OCI-LY3 (cell line): ENCODE measurements at regions not wholly inside any gene's neighbourhood (a gene's known extent, or its start where the extent isn't known, plus 50 kb on each side); places are given as distances from the start of the nearest gene placed in this dataset.
"Not testable (repeated sequence)": the region's sequence is repeated elsewhere in the genome, so short reads cannot be mapped to it uniquely, and the experiment has no call there.

ENCODE experiments used
- H2AFZ ChIP-seq: fragments of 200-600, 300-600 bp; shearing (Covaris generic); 2 replicates; pipeline ENCODE4 v1.6.0; 2014; ENCODE audit warnings: antibody characterized with exemption, low read depth, low read length
- H3K27ac ChIP-seq: fragments of 200-600, 300-600 bp; sonication (generic); 2 replicates; pipeline ENCODE4 v1.5.1; 2014; ENCODE audit warnings: mild to moderate bottlenecking, low read length, moderate library complexity, mixed read lengths
- H3K27me3 ChIP-seq: fragments of 200-600, 300-600 bp; sonication (generic); 2 replicates; pipeline ENCODE4 v1.6.1; 2014; ENCODE audit warnings: low read depth, low read length, mixed read lengths
- H3K36me3 ChIP-seq: fragments of 200-600, 300-600 bp; sonication (generic); replicated peaks from 2 replicates; pipeline ENCODE3; 2014; ENCODE audit warnings: low read depth, low read length, mixed read lengths
- H3K4me1 ChIP-seq: fragments of 300-600, 200-600 bp; sonication (generic); 2 replicates; pipeline ENCODE4 v1.6.1; 2014; ENCODE audit warnings: low read length, mixed read lengths
- H3K4me2 ChIP-seq: fragments of 200-600, 300-600 bp; sonication (generic); 2 replicates; pipeline ENCODE4 v1.6.1; 2014; ENCODE audit warnings: low read length, mixed read lengths
- H3K4me3 ChIP-seq: fragments of 300-600, 200-600 bp; sonication (generic); 2 replicates; pipeline ENCODE4 v1.5.1; 2014; ENCODE audit warnings: antibody characterized with exemption, mild to moderate bottlenecking, low read length, moderate library complexity
- H3K79me2 ChIP-seq: fragments of 300-600, 200-600 bp; shearing (Covaris generic); 2 replicates; pipeline ENCODE4 v1.6.1; 2014; ENCODE audit warnings: mild to moderate bottlenecking, low read length, mixed read lengths
- H3K9ac ChIP-seq: fragments of 300-600, 200-600 bp; shearing (Covaris generic); 2 replicates; pipeline ENCODE4 v1.6.0; 2014; ENCODE audit warnings: mild to moderate bottlenecking, low read length, moderate library complexity
- H3K9me3 ChIP-seq: fragments of 200-600, 300-600 bp; shearing (Covaris generic); 2 replicates; pipeline ENCODE4 v1.6.1; 2014; ENCODE audit warnings: low read length, mixed read lengths; ENCODE audit not compliant: insufficient read depth
- H4K20me1 ChIP-seq: fragments of 200-600, 300-600 bp; sonication (generic); 2 replicates; pipeline ENCODE4 v1.6.1; 2016; ENCODE audit warnings: low read length, mixed read lengths; ENCODE audit not compliant: insufficient read depth
- CTCF ChIP-seq: fragments of 200-600, 300-600 bp; sonication (generic); IDR thresholded peaks from 2 replicates; pipeline ENCODE4 v1.5.1; 2014; ENCODE audit warnings: antibody characterized with exemption, low read length, low read depth
- EZH2phosphoT487 ChIP-seq: fragments of 200-600 bp; shearing (Covaris generic); IDR thresholded peaks from 2 replicates; pipeline ENCODE4 v1.6.1; 2018; ENCODE audit warnings: antibody characterized with exemption, mixed run types, low read depth

DNA sequence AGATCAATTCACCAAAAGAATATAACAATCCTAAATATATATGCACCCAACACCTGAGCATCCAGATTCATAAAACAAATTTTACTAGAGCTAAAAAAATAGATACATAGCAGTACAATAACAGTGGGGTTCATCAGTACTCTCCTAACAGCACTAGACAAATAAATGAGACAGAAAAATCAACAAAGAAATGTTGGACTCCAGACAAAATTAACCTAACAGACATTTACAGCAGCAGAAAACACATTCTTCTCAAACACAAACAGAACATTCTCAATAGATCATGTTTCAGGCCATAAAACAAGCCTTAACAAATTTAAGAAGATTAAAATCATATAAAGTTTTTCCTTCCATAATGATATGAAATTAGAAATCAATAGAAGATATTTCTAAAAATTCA is 124.8 kb upstream of the NECTIN3 start:
- TF ChIP-seq CTCF (no peak), EZH2phosphoT487 (no peak)
- H3K27me3 ChIP-seq = no peaks in the 10 kb centered on the region
- no peaks in the 10 kb centered on the region for H3K9me3 ChIP-seq
- H3K79me2 ChIP-seq = no peaks in the 10 kb centered on the region
- H3K9ac ChIP-seq = no peak overlapping the region
- no peaks in the 10 kb centered on the region for H4K20me1 ChIP-seq
- no peak overlapping the region for H3K4me3 ChIP-seq
- H3K4me2 ChIP-seq = no peak overlapping the region
- no peaks in the 10 kb centered on the region for H3K36me3 ChIP-seq
- 0 out of 2 replicates have a peak, but pooled peaks cover 2% of the 10 kb centered on the region for H3K4me1 ChIP-seq
- H2AFZ ChIP-seq = no peak overlapping the region
- no peak overlapping the region for H3K27ac ChIP-seq

GRCh38 chr3:110949194-110949593 is 122.4 kb upstream of the NECTIN3 start:
- H3K36me3 ChIP-seq, H3K79me2 ChIP-seq, H3K9me3 ChIP-seq: not testable (repeated sequence)

DNA sequence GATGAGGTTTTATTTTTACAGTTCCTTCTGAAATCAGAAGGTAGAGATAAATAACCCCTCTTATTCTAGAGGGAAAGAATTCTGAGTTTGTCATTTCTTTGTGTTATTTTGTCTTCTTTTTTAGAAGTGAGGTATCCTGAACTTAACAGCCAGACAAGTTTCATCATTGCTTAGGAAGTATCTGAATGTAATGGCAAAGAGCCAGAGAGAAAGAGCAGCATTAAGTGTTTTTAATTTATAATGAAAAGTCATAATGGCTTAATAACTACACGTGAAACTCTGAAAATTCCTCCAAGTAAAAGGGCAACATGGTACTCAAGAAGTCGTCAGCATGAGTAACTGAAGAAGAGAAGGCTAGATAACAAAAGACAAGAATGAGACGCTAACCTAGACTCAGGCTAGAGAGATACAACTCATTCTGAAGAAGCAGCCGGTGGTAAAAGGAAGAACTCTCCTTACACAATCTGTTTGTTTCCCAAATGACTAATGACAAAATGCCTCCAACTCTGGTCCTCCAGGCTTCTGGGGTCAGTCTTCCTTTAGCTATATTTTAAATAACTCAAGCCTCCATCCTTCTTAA is 116.2 kb upstream of the NECTIN3 start:
- Histone ChIP-seq H3K4me2 (no peak overlapping the region), H3K27me3 (no peaks in the 10 kb centered on the region), H2AFZ (no peak overlapping the region), H3K27ac (no peak overlapping the region), H4K20me1 (no peaks in the 10 kb centered on the region), H3K9me3 (no peaks in the 10 kb centered on the region), H3K79me2 (no peaks in the 10 kb centered on the region), H3K36me3 (no peaks in the 10 kb centered on the region), H3K4me1 (no peaks in the 10 kb centered on the region; the same call in 1 of the 2 replicates), H3K9ac (no peak overlapping the region), H3K4me3 (no peak overlapping the region)
- TF ChIP-seq EZH2phosphoT487 (no peak), CTCF (no peak)

More at GRCh38 chr3:110949194-110949593, 122.4 kb upstream of the NECTIN3 start:
- H3K27ac ChIP-seq, H4K20me1 ChIP-seq, H2AFZ ChIP-seq, H3K4me2 ChIP-seq, H3K9ac ChIP-seq, H3K4me1 ChIP-seq, H3K27me3 ChIP-seq, H3K4me3 ChIP-seq: not testable (repeated sequence)

DNA sequence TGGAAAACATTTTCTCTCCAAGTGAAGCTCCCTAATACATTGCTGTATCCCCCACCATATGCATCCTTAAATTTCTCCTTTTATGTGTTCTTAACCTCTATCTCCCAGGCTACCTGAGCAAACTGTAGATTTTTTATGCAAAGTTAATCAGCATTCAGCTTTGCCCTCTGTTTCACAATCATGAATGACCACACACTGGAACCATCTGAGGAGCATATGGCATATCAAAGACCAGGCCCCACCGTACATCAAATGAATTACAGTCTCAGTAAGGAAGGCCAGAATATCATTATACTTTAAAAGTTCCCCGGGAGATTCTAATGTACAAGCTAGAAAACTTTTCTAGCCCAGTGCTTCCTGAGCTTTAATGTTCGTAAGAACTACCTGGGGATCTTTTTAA is 115.5 kb upstream of the NECTIN3 start:
- no peak overlapping the region for H3K4me3 ChIP-seq
- H3K27me3 ChIP-seq = no peaks in the 10 kb centered on the region
- no peak overlapping the region for H3K27ac ChIP-seq
- H3K4me1 ChIP-seq = peaks cover 5% of the 10 kb centered on the region
- H3K9me3 ChIP-seq = no peaks in the 10 kb centered on the region
- H3K4me2 ChIP-seq = no peak overlapping the region
- no peak for TF ChIP-seq CTCF
- no peak for TF ChIP-seq EZH2phosphoT487
- no peaks in the 10 kb centered on the region for H3K36me3 ChIP-seq
- H3K9ac ChIP-seq = no peak overlapping the region
- H4K20me1 ChIP-seq = no peaks in the 10 kb centered on the region
- H2AFZ ChIP-seq = no peak overlapping the region
- no peaks in the 10 kb centered on the region for H3K79me2 ChIP-seq
